ENCODE measurements at regions not wholly inside any gene's neighbourhood (a gene's known extent, or its start where the extent isn't known, plus 50 kb on each side); places are given as distances from the start of the nearest gene placed in this dataset.

- no peak for TF ChIP-seq CTCF (conservative IDR thresholded peaks at IDR 0.05 in 1 of 2, IDR thresholded peaks at IDR 0.05 in 1 of 2; ENCODE audit: extremely low read depth in 1 of 2, insufficient read depth in 1 of 2, low read depth in 1 of 2, low read length in 2 of 2)
- TF ChIP-seq EZH2 (IDR thresholded peaks at IDR 0.05; ENCODE audit: borderline replicate concordance, low read length) = no peak
These were observed 469.1 kb downstream of the DHX35 start for GRCh38 chr20:39431091-39431880.
